ENCODE measurements at regions not wholly inside any gene's neighbourhood (a gene's known extent, or its start where the extent isn't known, plus 50 kb on each side); places are given as distances from the start of the nearest gene placed in this dataset.

GRCh38 chr1:94362466-94363058 lies 55.6 kb upstream of the ABCD3 start:
- no peak overlapping the region for H3K4me3 ChIP-seq (ENCODE audit: low read depth, poor library complexity, severe bottlenecking)
- TF ChIP-seq POLR2A (IDR thresholded peaks at IDR 0.05), result no peak
- TF ChIP-seq, protein P1, sequence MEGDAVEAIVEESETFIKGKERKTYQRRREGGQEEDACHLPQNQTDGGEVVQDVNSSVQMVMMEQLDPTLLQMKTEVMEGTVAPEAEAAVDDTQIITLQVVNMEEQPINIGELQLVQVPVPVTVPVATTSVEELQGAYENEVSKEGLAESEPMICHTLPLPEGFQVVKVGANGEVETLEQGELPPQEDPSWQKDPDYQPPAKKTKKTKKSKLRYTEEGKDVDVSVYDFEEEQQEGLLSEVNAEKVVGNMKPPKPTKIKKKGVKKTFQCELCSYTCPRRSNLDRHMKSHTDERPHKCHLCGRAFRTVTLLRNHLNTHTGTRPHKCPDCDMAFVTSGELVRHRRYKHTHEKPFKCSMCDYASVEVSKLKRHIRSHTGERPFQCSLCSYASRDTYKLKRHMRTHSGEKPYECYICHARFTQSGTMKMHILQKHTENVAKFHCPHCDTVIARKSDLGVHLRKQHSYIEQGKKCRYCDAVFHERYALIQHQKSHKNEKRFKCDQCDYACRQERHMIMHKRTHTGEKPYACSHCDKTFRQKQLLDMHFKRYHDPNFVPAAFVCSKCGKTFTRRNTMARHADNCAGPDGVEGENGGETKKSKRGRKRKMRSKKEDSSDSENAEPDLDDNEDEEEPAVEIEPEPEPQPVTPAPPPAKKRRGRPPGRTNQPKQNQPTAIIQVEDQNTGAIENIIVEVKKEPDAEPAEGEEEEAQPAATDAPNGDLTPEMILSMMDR (IDR thresholded peaks at IDR 0.05), result no peak
- intact Hi-C loops (cut with DNase I; ENCODE audit: low total_unique reads), result no loop called here
- DNase-seq (ENCODE audit: low spot score in 2 of 2), result no peak
- 52 to 65% methylated on average over 4 of the region's 4 CpGs for WGBS, 2 donors

- no peak overlapping the region for H3K4me3 ChIP-seq (ENCODE audit: low read depth, poor library complexity, severe bottlenecking)
- WGBS, 2 donors, result 83 to 86% methylated on average over 10 of the region's 10 CpGs
- no peak for DNase-seq (ENCODE audit: low spot score in 2 of 2)
- TF ChIP-seq POLR2A (IDR thresholded peaks at IDR 0.05), result no peak
- TF ChIP-seq, protein P1 (IDR thresholded peaks at IDR 0.05), result no peak
- intact Hi-C loops (cut with DNase I; ENCODE audit: low total_unique reads), result no loop called here
Observed at GRCh38 chr1:94358630-94359599, 59.3 kb upstream of the ABCD3 start.

DNA sequence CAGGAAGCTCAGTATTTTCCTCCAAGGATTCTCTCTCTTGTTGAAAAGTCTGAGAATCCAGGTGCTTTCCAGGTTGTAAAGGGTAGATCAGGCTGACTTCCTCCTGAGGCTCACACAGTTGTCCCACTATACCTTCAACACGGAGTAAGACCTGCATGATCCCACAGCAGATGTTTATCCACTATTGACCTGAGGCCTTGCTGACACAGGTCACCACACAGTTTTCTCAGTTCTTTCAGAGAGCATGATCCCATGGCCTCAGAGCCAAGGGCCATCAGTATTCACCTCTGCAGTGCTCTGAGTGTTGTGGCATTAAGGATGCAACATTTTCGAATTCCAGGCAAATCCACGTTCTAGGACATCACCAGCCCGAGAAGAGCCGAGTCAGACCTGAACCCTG lies 60.5 kb upstream of the ABCD3 start:
- no peak for TF ChIP-seq POLR2A (IDR thresholded peaks at IDR 0.05)
- TF ChIP-seq, protein P1 (IDR thresholded peaks at IDR 0.05), result no peak
- DNase-seq (ENCODE audit: low spot score in 2 of 2), result no peak
- intact Hi-C loops (cut with DNase I; ENCODE audit: low total_unique reads), result no loop called here
- WGBS, 2 donors, result 91% methylated on average over 5 of the region's 5 CpGs
- H3K4me3 ChIP-seq (ENCODE audit: low read depth, poor library complexity, severe bottlenecking), result no peak overlapping the region

GRCh38 chr1:94355485-94355980 lies 62.7 kb upstream of the ABCD3 start:
- intact Hi-C loops (cut with DNase I; ENCODE audit: low total_unique reads), result no loop called here
- TF ChIP-seq, protein P1 (IDR thresholded peaks at IDR 0.05), result no peak
- TF ChIP-seq POLR2A (IDR thresholded peaks at IDR 0.05), result no peak
- DNase-seq (ENCODE audit: low spot score in 2 of 2), result no peak
- H3K4me3 ChIP-seq (ENCODE audit: low read depth, poor library complexity, severe bottlenecking), result no peak overlapping the region
- WGBS, 2 donors, result 42 to 56% methylated on average over 3 of the region's 3 CpGs

GRCh38 chr1:94351481-94351880 lies 66.7 kb upstream of the ABCD3 start:
- H3K4me3 ChIP-seq (ENCODE audit: low read depth, poor library complexity, severe bottlenecking), result no peak overlapping the region
- 10 to 31% methylated on average over 2 of the region's 2 CpGs for WGBS, 2 donors
- TF ChIP-seq, protein P1 (IDR thresholded peaks at IDR 0.05), result no peak
- TF ChIP-seq POLR2A (IDR thresholded peaks at IDR 0.05), result no peak
- no peak for DNase-seq (ENCODE audit: low spot score in 2 of 2)
- intact Hi-C loops (cut with DNase I; ENCODE audit: low total_unique reads), result no loop called here
